K562 (cell line): ENCODE measurements at regions not wholly inside any gene's neighbourhood (a gene's known extent, or its start where the extent isn't known, plus 50 kb on each side); places are given as distances from the start of the nearest gene placed in this dataset.

Experiments used
- ADNP ChIP-seq: fragments of 200-800 bp; sonication (Bioruptor generic); IDR thresholded peaks from 2 replicates; pipeline ENCODE4 v1.6.1; 2016; ENCODE audit warnings: missing genetic modification characterization, missing compliant biosample characterization
- ARHGAP35 ChIP-seq: fragments of 450-650 bp; IDR thresholded peaks from 2 replicates; pipeline ENCODE4 v1.6.1; 2018; ENCODE audit not compliant: partially characterized antibody
- BCLAF1 ChIP-seq, 2 experiments: fragments of 450-650 bp in 1 of 2; IDR thresholded peaks; 2 replicates each; pipeline ENCODE4 v1.6.1; 2011 to 2017; ENCODE audit warnings: low read depth in 2 of 2, antibody characterized with exemption in 1 of 2, borderline replicate concordance in 1 of 2, low read length in 1 of 2, mild to moderate bottlenecking in 1 of 2, mixed read lengths in 1 of 2; ENCODE audit not compliant: control insufficient read depth in 1 of 2
- BCOR ChIP-seq: fragments of 450-650 bp; IDR thresholded peaks from 2 replicates; pipeline ENCODE4 v1.6.1; 2016
- CC2D1A ChIP-seq: fragments of 450-650 bp; IDR thresholded peaks from 2 replicates; pipeline ENCODE4 v1.6.1; 2017; ENCODE audit warnings: mild to moderate bottlenecking
- HES1 ChIP-seq: fragments of 450-650 bp; IDR thresholded peaks from 2 replicates; pipeline ENCODE4 v1.6.1; 2016; ENCODE audit warnings: low read depth, mild to moderate bottlenecking, moderate library complexity
- MEIS2 ChIP-seq: fragments of 450-650 bp; IDR thresholded peaks from 2 replicates; pipeline ENCODE4 v1.6.1; 2014; ENCODE audit warnings: mild to moderate bottlenecking; ENCODE audit not compliant: partially characterized antibody
- MYC ChIP-seq, 2 experiments: fragments of 250-450 bp in 1 of 2; sonication (Bioruptor Pico) in 1 of 2; IDR thresholded peaks; 2 replicates each; pipeline versions ENCODE4 v1.5.1 to v1.6.1; 2012 to 2021; ENCODE audit warnings: low read depth in 2 of 2, borderline replicate concordance in 1 of 2, improper control_type of control experiment in 1 of 2, low read length in 1 of 2, mild to moderate bottlenecking in 1 of 2, moderate library complexity in 1 of 2
- NR2C1 ChIP-seq, 2 experiments: fragments of 450-650 bp; IDR thresholded peaks; 2 replicates each; pipeline ENCODE4 v1.6.1; 2017; ENCODE audit warnings: mild to moderate bottlenecking in 2 of 2, antibody characterized with exemption in 1 of 2, inconsistent platforms in 1 of 2, missing compliant biosample characterization in 1 of 2, missing genetic modification characterization in 1 of 2
- OTX1 ChIP-seq: fragments of 450-650 bp; formaldehyde crosslinking; IDR thresholded peaks from 2 replicates; pipeline ENCODE4 v1.4.0; 2022; ENCODE audit warnings: mild to moderate bottlenecking
- PTRF ChIP-seq: fragments of 450-650 bp; IDR thresholded peaks from 2 replicates; pipeline ENCODE4 v1.6.1; 2016; ENCODE audit warnings: mild to moderate bottlenecking, missing genetic modification characterization, missing compliant biosample characterization
- RBM22 ChIP-seq: fragments of 200-400 bp; formaldehyde crosslinking; IDR thresholded peaks from 2 replicates; pipeline ENCODE4 v1.6.1; 2018; ENCODE audit warnings: low read length, low read depth; ENCODE audit not compliant: poor library complexity, severe bottlenecking
- RBM25 ChIP-seq: fragments of 200-400 bp; formaldehyde crosslinking; IDR thresholded peaks from 2 replicates; pipeline ENCODE4 v1.6.1; 2018; ENCODE audit warnings: low read length, low read depth, moderate library complexity; ENCODE audit not compliant: severe bottlenecking
- RCOR1 ChIP-seq, 2 experiments: IDR thresholded peaks; 2 replicates each; pipeline ENCODE4 v1.6.1; 2012; ENCODE audit warnings: low read depth in 2 of 2, low read length in 2 of 2, borderline replicate concordance in 1 of 2, improper control_type of control experiment in 1 of 2
- RNF219 ChIP-seq: fragments of 250-450 bp; sonication (Bioruptor Pico); IDR thresholded peaks from 2 replicates; pipeline ENCODE4 v1.5.0; 2022; ENCODE audit warnings: mild to moderate bottlenecking
- SOX6 ChIP-seq: fragments of 450-650 bp; IDR thresholded peaks from 2 replicates; pipeline ENCODE4 v1.6.1; 2014; ENCODE audit warnings: mild to moderate bottlenecking
- SREBF2 ChIP-seq: sonication (generic); formaldehyde crosslinking; IDR thresholded peaks from 2 replicates; pipeline ENCODE4 v1.4.0; 2020; ENCODE audit warnings: mild to moderate bottlenecking, missing genetic modification reagents
- THRB ChIP-seq: fragments of 450-650 bp; formaldehyde crosslinking; conservative IDR thresholded peaks from 2 replicates; pipeline ENCODE4 v1.4.0; 2022; ENCODE audit warnings: mild to moderate bottlenecking, missing genetic modification characterization
- ZNF263 ChIP-seq: sonication (generic); formaldehyde crosslinking; IDR thresholded peaks from 2 replicates; pipeline ENCODE4 v1.8.0; 2022; ENCODE audit warnings: mild to moderate bottlenecking, missing genetic modification reagents, borderline replicate concordance
- ZNF583 ChIP-seq: fragments of 250-450 bp; sonication (Bioruptor Pico); IDR thresholded peaks from 2 replicates; pipeline ENCODE4 v1.4.0; 2020

- TF ChIP-seq THRB (CRISPR knock-in tag) (no peak), RCOR1 (IDR thresholded peaks at IDR 0.05; ENCODE audit: borderline replicate concordance in 1 of 2, low read depth in 2 of 2, low read length in 2 of 2) (peak in 1 of 2 experiments; percentile 64; a peak in 2 of 4 replicates), MYC (IDR thresholded peaks at IDR 0.05; ENCODE audit: low read depth, low read length) (no peak), MYC (CRISPR knock-in tag; IDR thresholded peaks at IDR 0.05; ENCODE audit: borderline replicate concordance, low read depth) (no peak), ADNP (tag) (peak; percentile 86), MEIS2 (peak; percentile 65), BCOR (peak; percentile 94), RBM22 (no peak), NR2C1 (IDR thresholded peaks at IDR 0.05) (no peak), NR2C1 (tag; IDR thresholded peaks at IDR 0.05) (peak; percentile 11; the same call in 1 of the 2 replicates), RNF219 (CRISPR knock-in tag) (no peak), RBM25 (peak; percentile 96), SREBF2 (CRISPR knock-in tag) (no peak), ZNF583 (CRISPR knock-in tag) (no peak), ARHGAP35 (no peak), SOX6 (peak; percentile 38; the same call in 1 of the 2 replicates), CC2D1A (no peak), BCLAF1 (IDR thresholded peaks at IDR 0.05; ENCODE audit: borderline replicate concordance in 1 of 2, control insufficient read depth in 1 of 2, low read depth in 2 of 2, low read length in 1 of 2) (no peak), OTX1 (CRISPR knock-in tag) (no peak), HES1 (no peak), ZNF263 (no peak), PTRF (tag) (no peak)
Observed at GRCh38 chr17:33873201-33873617, 381.9 kb upstream of the CCL2 start (continued).
